Ascending aorta (tissue), 2 donors: ENCODE measurements at regions not wholly inside any gene's neighbourhood (a gene's known extent, or its start where the extent isn't known, plus 50 kb on each side); places are given as distances from the start of the nearest gene placed in this dataset.

ENCODE experiments used
- DNase-seq, 2 donors: peaks; one replicate each; pipeline ENCODE4 v3.0.0-alpha.2; 2019; ENCODE audit warnings: low spot score in 2 of 2
- H3K27ac ChIP-seq, 2 donors: fragments of 200-600 bp; sonication (generic); one replicate each; pipeline ENCODE4 v1.5.1; 2016 to 2017; ENCODE audit warnings: mild to moderate bottlenecking in 1 of 2
- H3K27me3 ChIP-seq: fragments of 200-600 bp; sonication (generic); one replicate; pipeline ENCODE4 v1.5.1; 2017
- H3K36me3 ChIP-seq, 2 donors: fragments of 200-600 bp; sonication (generic); one replicate each; pipeline ENCODE4 v1.5.1; 2016
- H3K4me1 ChIP-seq, 2 donors: fragments of 200-600 bp; sonication (generic); one replicate each; pipeline ENCODE4 v1.5.1; 2016 to 2017; ENCODE audit warnings: mild to moderate bottlenecking in 1 of 2
- H3K4me3 ChIP-seq, 2 donors: fragments of 200-600 bp; sonication (generic); one replicate each; pipeline ENCODE4 v1.5.1; 2016 to 2017; ENCODE audit warnings: mild to moderate bottlenecking in 1 of 2
- H3K9me3 ChIP-seq, 2 donors: fragments of 200-600 bp; sonication (generic); one replicate each; pipeline ENCODE4 v1.5.1; 2016
- CTCF ChIP-seq, 3 experiments: fragments of 200-600 bp in 2 of 3; fragments of 450-650 bp in 1 of 3; sonication (generic) in 2 of 3; IDR thresholded peaks; one replicate each; pipeline ENCODE4 v1.5.1; 2016 to 2019; ENCODE audit warnings: antibody characterized with exemption in 3 of 3, mild to moderate bottlenecking in 1 of 3, moderate library complexity in 1 of 3
- intact Hi-C: fragments of 100-400 bp; cut with DNase I; formaldehyde crosslinking; loops from one replicate; pipeline ENCODE4 v1.15.1; 2023

- no peak overlapping the region for H3K27ac ChIP-seq
- no peak overlapping the region for H3K4me3 ChIP-seq
- intact Hi-C loops = no loop called here
- H3K4me1 ChIP-seq = no peaks in the 10 kb centered on the region
- no peaks in the 10 kb centered on the region for H3K27me3 ChIP-seq
- no peak for DNase-seq
- no peak for TF ChIP-seq CTCF (IDR thresholded peaks at IDR 0.05)
- no peaks in the 10 kb centered on the region for H3K9me3 ChIP-seq
- H3K36me3 ChIP-seq = no peaks in the 10 kb centered on the region
Measured at GRCh38 chr2:12304564-12305171, 412.1 kb upstream of the TRIB2 start.

GRCh38 chr2:12305931-12306330 lies 410.8 kb upstream of the TRIB2 start:
- H3K36me3 ChIP-seq = no peaks in the 10 kb centered on the region
- H3K4me3 ChIP-seq = no peak overlapping the region
- intact Hi-C loops = no loop called here
- H3K9me3 ChIP-seq = no peaks in the 10 kb centered on the region
- no peak overlapping the region for H3K27ac ChIP-seq
- DNase-seq = no peak
- H3K27me3 ChIP-seq = no peaks in the 10 kb centered on the region
- H3K4me1 ChIP-seq = no peaks in the 10 kb centered on the region
- no peak for TF ChIP-seq CTCF (IDR thresholded peaks at IDR 0.05)

DNA sequence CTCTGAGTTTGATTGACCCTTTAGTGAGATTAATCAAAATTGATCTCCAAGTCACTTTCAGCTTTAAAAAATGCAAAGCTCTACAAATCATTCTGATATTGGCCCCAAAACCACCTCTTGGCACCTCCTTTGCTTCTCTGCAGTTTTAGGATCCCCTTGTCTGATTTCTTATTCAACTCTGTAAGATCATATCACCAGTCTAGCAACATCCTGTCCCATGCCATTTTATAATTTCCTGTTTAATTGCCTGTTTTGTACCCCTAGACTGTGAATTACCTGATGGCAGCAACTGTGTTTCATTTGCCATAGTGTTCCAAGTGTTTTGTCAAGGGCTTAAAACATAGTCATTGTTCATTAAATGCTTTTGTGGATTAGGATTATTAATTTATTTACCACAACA lies 406.3 kb upstream of the TRIB2 start:
- no peaks in the 10 kb centered on the region for H3K36me3 ChIP-seq
- no peaks in the 10 kb centered on the region for H3K9me3 ChIP-seq
- intact Hi-C loops = no loop called here
- H3K27me3 ChIP-seq = no peaks in the 10 kb centered on the region
- H3K4me1 ChIP-seq = peaks cover 0 to 2% of the 10 kb centered on the region in 2 donors
- H3K4me3 ChIP-seq = no peak overlapping the region
- no peak for DNase-seq
- no peak for TF ChIP-seq CTCF (IDR thresholded peaks at IDR 0.05)
- H3K27ac ChIP-seq = no peak overlapping the region

GRCh38 chr2:12313445-12314126 lies 403.1 kb upstream of the TRIB2 start:
- no peaks in the 10 kb centered on the region for H3K27me3 ChIP-seq
- no peaks in the 10 kb centered on the region for H3K36me3 ChIP-seq
- TF ChIP-seq CTCF (IDR thresholded peaks at IDR 0.05) = no peak
- H3K9me3 ChIP-seq = no peaks in the 10 kb centered on the region
- H3K27ac ChIP-seq = no peak overlapping the region
- H3K4me3 ChIP-seq = no peak overlapping the region
- intact Hi-C loops = no loop called here
- DNase-seq = no peak
- peaks cover 5 to 7% of the 10 kb centered on the region in 2 donors for H3K4me1 ChIP-seq

DNA sequence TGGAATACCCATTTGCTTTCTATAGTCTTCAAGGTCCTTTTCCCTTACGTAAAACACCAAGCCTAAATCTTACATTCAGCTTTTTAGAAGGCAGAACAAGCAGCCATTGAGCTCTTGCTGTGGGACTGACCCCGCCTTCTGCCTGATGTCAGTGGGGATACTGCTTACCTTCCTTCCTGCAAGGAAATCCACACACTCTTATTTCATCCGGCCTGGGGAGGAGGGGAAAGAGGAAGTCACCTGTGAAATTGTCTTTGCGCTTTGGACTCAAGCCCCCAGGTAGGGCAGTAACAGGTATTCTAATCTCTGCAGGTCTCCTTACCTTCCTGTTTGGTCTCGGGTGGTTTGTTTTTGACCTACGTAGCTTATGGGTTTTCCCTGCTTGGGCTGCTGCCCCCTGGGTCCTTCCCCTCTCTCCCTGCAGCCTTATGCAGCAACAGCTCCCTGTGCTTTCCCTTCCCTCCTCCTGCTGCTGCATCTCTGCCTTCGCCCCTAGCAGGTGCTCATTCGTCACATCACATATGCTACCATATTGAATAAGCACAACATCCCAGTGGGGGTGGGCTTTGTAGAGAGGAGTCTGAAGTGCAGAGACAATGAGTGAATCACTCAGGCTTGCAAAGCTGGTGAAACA lies 402.5 kb upstream of the TRIB2 start:
- intact Hi-C loops = no loop called here
- no peak for DNase-seq

More for the DNA sequence above, 402.5 kb upstream of the TRIB2 start:
- Histone ChIP-seq H3K36me3 (no peaks in the 10 kb centered on the region), H3K27me3 (no peaks in the 10 kb centered on the region), H3K27ac (no peak overlapping the region), H3K4me3 (no peak overlapping the region), H3K4me1 (peaks cover 5 to 7% of the 10 kb centered on the region in 2 donors), H3K9me3 (no peaks in the 10 kb centered on the region)
- TF ChIP-seq CTCF (IDR thresholded peaks at IDR 0.05) = no peak
